GM19395 (cell line): ENCODE measurements at regions not wholly inside any gene's neighbourhood (a gene's known extent, or its start where the extent isn't known, plus 50 kb on each side); places are given as distances from the start of the nearest gene placed in this dataset.

Experiments used
- ATAC-seq: cut with Tn5 transposase; IDR thresholded peaks from one replicate; pipeline ENCODE4 v1.9.1; 2021; ENCODE audit warnings: mild to moderate bottlenecking, moderate library complexity; ENCODE audit not compliant: unreplicated experiment

DNA sequence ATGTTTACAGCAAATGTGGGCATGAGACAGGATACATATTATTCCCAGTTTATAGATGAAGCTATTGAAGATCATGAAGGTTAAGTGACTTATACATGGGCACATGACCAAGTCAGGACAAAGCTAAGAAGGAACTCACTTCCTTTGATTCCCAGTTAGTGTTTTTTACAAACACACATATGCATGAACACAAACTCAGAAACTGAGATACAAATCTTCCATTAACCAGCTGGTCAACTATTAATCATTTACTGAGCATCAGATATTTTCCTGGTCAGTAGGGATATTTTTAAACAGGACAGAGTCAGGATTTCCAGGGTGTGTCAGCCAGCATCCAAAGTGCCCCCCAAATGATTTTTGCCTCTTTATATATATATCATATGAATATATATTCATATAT, 222.2 kb downstream of the OGFRL1 start:
- no peak for ATAC-seq

GRCh38 chr6:71512256-71512655, 223.6 kb downstream of the OGFRL1 start:
- no peak for ATAC-seq

- no peak for ATAC-seq
Observed at GRCh38 chr6:71513036-71513435, 224.4 kb downstream of the OGFRL1 start.

DNA sequence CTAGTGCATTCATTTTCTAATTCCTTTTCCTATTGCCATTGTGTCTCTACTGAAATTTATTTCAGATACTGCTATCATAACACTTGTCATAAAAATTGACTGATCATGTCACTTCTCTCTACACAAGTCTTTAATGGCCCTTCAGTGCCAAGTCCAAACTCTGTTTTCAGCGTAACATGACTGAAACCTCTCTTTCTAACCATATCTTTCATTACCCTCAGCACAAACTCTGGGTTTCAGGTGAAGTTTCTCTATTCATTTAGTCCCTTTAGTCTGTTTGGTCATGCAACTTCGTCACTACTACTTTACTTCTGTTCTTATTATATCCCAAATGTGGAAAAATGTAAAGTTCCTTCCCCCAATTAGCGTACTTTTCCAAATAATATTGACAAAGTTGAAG, 234.9 kb downstream of the OGFRL1 start:
- peak; percentile 72 for ATAC-seq

DNA sequence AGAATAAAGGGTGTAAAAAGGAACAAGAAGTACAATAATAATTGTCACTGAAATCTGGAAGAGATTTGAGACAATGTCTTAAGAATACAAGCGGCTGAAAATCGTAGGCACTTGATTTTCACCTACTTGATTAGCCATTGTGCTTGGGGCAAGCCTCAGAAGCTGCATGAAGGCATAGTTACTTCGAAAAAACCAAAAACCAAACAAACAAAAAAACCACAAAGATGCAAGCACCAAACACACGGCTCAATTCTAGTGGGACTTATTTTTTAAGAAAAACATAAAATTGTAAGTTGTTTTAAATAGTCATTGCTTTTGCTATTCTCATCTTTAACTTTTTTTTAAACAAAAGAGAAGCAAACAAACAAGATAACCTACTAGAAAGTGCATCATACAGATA, 235.6 kb downstream of the OGFRL1 start:
- no peak for ATAC-seq

GRCh38 chr6:71527886-71528285, 239.3 kb downstream of the OGFRL1 start:
- no peak for ATAC-seq

GRCh38 chr6:71529026-71529425, 240.4 kb downstream of the OGFRL1 start:
- no peak for ATAC-seq

DNA sequence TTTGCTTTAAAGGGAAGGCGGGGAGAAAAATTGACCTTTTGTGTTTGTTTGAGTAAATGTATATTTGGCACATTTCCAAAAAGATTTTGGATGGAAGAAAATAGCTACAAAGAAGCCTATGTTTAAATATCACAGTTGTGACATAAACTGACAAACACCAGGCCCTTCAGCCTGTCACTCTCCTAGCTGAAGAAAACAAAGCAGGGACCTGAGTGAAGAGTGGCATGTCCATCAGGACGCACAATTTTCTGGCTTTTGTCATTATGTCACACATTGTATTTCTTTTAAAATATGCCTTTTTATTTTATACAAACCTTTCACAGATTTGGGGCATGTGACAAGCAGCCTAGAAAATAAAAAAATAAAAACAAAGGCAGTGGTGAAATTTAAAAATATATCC, 241.2 kb downstream of the OGFRL1 start:
- no peak for ATAC-seq

DNA sequence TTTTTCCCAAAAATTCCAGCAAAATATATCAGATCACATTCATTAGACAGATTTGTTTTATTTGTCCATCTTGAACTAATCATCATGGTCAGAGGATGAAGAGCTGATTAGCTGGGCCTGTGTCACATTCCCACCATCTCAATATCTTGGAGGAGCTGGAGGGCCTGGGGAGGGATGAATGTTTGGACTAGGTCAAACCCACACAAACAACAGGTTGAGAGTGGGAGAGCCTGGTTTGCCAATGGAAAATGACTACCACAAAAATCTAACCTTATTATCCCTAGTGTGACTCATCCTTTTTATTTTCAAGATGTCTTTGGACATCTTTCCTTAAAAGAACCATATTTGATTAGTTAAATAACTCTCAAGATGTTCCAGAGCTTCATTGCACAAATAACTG, 242.4 kb downstream of the OGFRL1 start:
- ATAC-seq = no peak

DNA sequence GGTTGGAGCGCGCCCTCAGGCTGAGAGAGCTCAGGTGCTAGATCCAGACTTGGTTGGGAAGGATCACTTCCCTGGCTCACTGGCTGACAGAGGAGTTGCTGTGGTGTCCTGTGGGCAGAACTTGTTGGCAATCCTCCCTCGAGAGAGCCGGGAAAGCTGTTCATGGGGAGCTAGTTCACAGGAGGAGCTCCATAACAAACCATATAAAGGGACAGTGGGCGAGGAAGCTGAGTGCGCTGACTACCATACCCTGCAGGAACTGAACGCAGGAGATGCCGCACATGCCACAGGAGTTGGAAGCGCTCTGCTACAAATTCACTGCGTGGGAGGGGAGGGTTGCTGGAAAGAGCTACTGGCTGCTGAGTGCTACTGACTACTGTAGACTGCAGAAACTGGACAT, 243.2 kb downstream of the OGFRL1 start:
- ATAC-seq = no peak

- no peak for ATAC-seq
Observed at GRCh38 chr6:71533939-71534379, 245.3 kb downstream of the OGFRL1 start.

- no peak for ATAC-seq
Observed at GRCh38 chr6:71534921-71535320, 246.3 kb downstream of the OGFRL1 start.

DNA sequence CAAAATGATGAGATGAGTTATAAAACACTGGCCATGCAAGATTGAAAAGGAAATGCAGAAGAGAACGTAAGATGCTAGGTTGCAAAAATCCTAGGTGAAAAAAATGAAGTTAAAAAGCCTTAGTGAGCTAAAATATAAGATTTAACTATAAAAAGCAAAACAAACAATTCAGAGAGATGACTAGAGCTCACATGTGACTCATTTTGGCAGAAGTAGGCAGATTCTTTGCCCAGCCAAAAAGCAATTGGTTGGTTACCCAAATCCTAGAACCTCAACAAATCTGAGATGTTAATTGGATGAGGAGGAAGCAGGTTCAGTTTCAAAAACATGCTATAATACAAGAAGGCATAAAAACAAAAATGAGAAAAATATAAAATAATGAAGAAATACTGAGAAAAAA, 249.1 kb downstream of the OGFRL1 start:
- ATAC-seq = no peak

DNA sequence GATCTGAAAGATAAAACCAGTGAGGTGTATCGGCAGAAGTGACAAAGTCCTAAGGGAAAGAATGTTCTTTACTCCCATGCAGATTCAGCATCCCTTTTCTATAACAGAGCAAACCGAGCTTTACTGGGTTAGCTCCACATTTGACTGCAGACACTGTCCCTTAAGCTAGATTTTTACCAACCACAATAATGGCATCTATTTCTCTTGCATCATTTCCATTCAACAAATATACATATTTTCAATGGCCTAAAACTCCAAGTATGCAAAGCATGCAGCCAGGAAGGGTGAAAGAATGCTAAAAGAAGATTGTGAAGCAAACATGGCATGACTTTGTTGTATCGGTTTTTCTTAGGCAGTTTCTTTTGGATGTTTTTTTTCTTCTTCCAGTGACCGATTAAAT, 255.4 kb downstream of the OGFRL1 start:
- ATAC-seq = no peak

- ATAC-seq = no peak
Observed at GRCh38 chr6:71544906-71545305, 256.3 kb downstream of the OGFRL1 start.

- ATAC-seq = no peak
Observed at GRCh38 chr6:71545905-71546304, 257.3 kb downstream of the OGFRL1 start.

DNA sequence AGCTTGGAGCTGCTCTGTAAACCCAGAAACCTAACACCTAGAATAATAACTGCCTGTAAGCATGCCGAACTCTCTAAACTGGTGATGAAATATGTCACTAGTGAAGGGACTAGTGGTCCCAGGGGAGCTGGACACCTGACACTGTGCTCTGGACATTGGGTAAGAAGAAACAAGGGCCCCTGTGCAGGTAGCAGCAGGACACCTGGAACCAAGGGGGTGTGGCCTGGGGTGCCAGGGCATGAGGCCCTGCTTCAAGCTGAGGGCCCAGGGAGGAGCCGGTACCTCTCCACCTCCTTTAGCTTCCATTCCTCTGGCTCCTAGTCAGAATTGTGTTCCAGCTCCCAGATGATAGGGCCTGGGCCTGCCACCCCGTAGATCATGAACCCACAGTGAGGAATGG, 263.2 kb downstream of the OGFRL1 start:
- no peak for ATAC-seq

DNA sequence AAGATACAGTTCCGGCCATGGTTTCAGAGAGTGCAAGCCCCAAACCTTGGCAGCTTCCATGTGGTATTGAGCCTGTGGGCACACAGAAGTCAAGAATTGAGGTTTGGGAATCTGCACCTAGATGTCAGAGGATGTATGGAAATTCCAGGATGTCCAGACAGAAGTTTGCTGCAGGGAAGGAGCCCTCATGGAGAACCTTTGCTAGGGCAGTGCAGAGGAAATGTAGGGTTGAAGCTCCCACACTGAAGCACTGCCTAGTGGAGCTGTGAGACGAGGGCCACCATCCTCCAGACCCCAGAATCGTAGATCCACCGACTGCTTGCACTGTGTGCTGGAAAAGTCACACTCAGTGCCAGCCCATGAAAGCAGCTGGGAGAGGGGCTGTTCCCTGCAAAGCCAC, 267.5 kb downstream of the OGFRL1 start:
- no peak for ATAC-seq

GRCh38 chr6:71558974-71559373, 270.4 kb downstream of the OGFRL1 start:
- ATAC-seq = no peak

DNA sequence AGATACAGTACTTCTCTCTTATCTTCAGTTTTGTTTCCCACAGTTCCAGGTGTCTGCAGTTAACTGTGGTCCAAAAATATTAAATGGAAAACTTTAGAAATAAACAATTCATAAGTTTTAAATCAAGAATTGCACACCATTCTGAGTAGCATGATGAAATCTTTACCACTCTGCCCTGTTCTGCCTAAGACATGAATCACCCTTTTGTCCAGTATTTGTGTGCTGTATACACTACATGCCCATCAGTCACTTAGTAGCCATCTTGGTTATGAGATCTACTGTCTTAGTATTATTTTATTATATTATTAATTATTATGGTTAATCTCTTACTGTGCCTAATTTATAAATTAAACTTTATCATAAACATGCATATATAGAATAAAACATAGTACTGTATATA, 279.0 kb downstream of the OGFRL1 start:
- no peak for ATAC-seq

DNA sequence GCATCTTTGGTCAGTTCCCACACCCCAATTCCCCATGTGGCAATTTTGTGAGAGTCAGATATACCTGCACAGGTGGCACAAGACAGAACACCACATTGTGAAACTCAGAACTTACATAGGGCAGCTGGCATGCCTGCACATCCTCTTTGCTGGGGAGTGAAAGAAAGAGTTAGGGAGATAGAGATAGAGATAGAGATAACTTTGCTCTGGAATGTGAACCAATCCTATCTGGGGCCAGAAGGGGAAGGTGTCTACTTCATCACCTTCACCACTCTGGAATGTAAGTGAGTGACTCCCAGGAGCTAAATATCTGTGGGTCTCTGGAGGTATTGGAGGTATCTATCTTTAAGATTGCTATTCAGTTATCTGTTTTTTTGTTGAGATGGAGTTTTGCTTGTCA, 289.2 kb downstream of the OGFRL1 start:
- no peak for ATAC-seq

DNA sequence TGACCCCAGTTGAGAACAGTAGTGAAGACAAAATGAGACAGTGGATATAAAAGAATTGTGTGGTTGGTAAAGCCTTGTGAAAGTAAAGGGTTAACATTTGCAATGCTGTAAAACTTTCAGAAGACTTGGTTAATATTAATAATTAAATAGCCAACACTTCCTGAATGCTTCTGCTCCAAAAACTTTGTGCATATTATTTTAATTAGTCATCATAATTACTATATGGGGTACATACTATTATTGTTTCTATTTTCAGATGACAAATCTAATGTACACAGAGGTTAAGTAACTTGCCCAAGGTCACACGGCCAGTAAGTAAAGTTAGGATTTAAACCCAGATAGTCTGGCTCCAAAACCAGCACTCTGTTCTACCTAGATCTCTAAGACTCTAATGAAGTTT, 291.3 kb downstream of the OGFRL1 start:
- no peak for ATAC-seq

- ATAC-seq = no peak
Observed at GRCh38 chr6:71582820-71583219, 294.2 kb downstream of the OGFRL1 start.
